ENCODE measurements at regions not wholly inside any gene's neighbourhood (a gene's known extent, or its start where the extent isn't known, plus 50 kb on each side); places are given as distances from the start of the nearest gene placed in this dataset.
"Not testable (repeated sequence)": the region's sequence is repeated elsewhere in the genome, so short reads cannot be mapped to it uniquely, and the experiment has no call there.

- DNase-seq: no peak
Observed at GRCh38 chr5:112574536-112574935, 155.5 kb upstream of the EPB41L4A start.

GRCh38 chr5:112576298-112576925 is 157.3 kb upstream of the EPB41L4A start:
- no peak for DNase-seq

- no peak for DNase-seq
Observed at GRCh38 chr5:112579599-112580170, 158.0 kb upstream of the APC start.

GRCh38 chr5:112581811-112582320 is 155.8 kb upstream of the APC start:
- DNase-seq: no peak

GRCh38 chr5:112583166-112583565 is 154.5 kb upstream of the APC start:
- DNase-seq: no peak

- no peak for DNase-seq
Observed at GRCh38 chr5:112584781-112585180, 152.9 kb upstream of the APC start.

- no peak for DNase-seq
Observed at GRCh38 chr5:112586596-112587062, 151.1 kb upstream of the APC start.

- DNase-seq: not testable (repeated sequence)
Observed at GRCh38 chr5:112590858-112591257, 146.8 kb upstream of the APC start.

GRCh38 chr5:112594095-112594850 is 143.4 kb upstream of the APC start:
- no peak for DNase-seq

- DNase-seq: no peak
Observed at GRCh38 chr5:112594941-112595340, 142.7 kb upstream of the APC start.

- no peak for DNase-seq
Observed at GRCh38 chr5:112597831-112598230, 139.9 kb upstream of the APC start.

- DNase-seq: not testable (repeated sequence)
Observed at GRCh38 chr5:112600510-112600909, 137.2 kb upstream of the APC start.

- no peak for DNase-seq
Observed at GRCh38 chr5:112604732-112605630, 132.7 kb upstream of the APC start.

GRCh38 chr5:112608975-112609374 is 128.7 kb upstream of the APC start:
- DNase-seq: no peak

GRCh38 chr5:112612663-112613062 is 125.0 kb upstream of the APC start:
- DNase-seq: no peak

- no peak for DNase-seq
Observed at GRCh38 chr5:112614285-112614684, 123.4 kb upstream of the APC start.

GRCh38 chr5:112614986-112615385 is 122.7 kb upstream of the APC start:
- no peak for DNase-seq

- DNase-seq: no peak
Observed at GRCh38 chr5:112616812-112617547, 120.7 kb upstream of the APC start.

GRCh38 chr5:112625246-112625645 is 112.4 kb upstream of the APC start:
- DNase-seq: no peak

- no peak for DNase-seq
Observed at GRCh38 chr5:112625689-112626438, 111.8 kb upstream of the APC start.

GRCh38 chr5:112626715-112627114 is 111.0 kb upstream of the APC start:
- DNase-seq: no peak
